Fibroblast of pulmonary artery (primary cell): ENCODE measurements at regions not wholly inside any gene's neighbourhood (a gene's known extent, or its start where the extent isn't known, plus 50 kb on each side); places are given as distances from the start of the nearest gene placed in this dataset.

Source experiments
- DNase-seq: peaks from one replicate; pipeline ENCODE4 v3.0.0-alpha.2; 2010; ENCODE audit warnings: low read depth
- H3K4me3 ChIP-seq: replicated peaks from 2 replicates; pipeline ENCODE4 v1.5.1; 2011; ENCODE audit warnings: low read depth, mild to moderate bottlenecking, control low read depth, low read length, moderate library complexity
- CTCF ChIP-seq: IDR thresholded peaks from 2 replicates; pipeline ENCODE4 v1.5.1; 2011; ENCODE audit warnings: mild to moderate bottlenecking, control low read depth, low read length, inconsistent platforms; ENCODE audit errors: missing control alignments

GRCh38 chr9:118455788-118456187, 751.6 kb downstream of the TLR4 start:
- TF ChIP-seq CTCF: no peak
- no peak for DNase-seq
- H3K4me3 ChIP-seq: no peak overlapping the region

GRCh38 chr9:118457171-118458000, 753.2 kb downstream of the TLR4 start:
- DNase-seq: no peak
- no peak overlapping the region for H3K4me3 ChIP-seq
- TF ChIP-seq CTCF: no peak

GRCh38 chr9:118459913-118460312, 755.7 kb downstream of the TLR4 start:
- H3K4me3 ChIP-seq: no peak overlapping the region
- no peak for TF ChIP-seq CTCF
- no peak for DNase-seq

- no peak overlapping the region for H3K4me3 ChIP-seq
- no peak for DNase-seq
- TF ChIP-seq CTCF: no peak
These were observed 759.2 kb downstream of the TLR4 start for GRCh38 chr9:118463419-118463818.

- DNase-seq: no peak
- TF ChIP-seq CTCF: no peak
- H3K4me3 ChIP-seq: no peak overlapping the region
These were observed 769.3 kb downstream of the TLR4 start for GRCh38 chr9:118473521-118473920.

- TF ChIP-seq CTCF: no peak
- no peak for DNase-seq
- H3K4me3 ChIP-seq: no peak overlapping the region
These were observed 774.5 kb downstream of the TLR4 start for GRCh38 chr9:118478752-118479151.

- DNase-seq: no peak
- no peak overlapping the region for H3K4me3 ChIP-seq
- no peak for TF ChIP-seq CTCF
These were observed 778.1 kb downstream of the TLR4 start for GRCh38 chr9:118482306-118482705.
